Neural cell (in vitro differentiated cells): ENCODE measurements at regions not wholly inside any gene's neighbourhood (a gene's known extent, or its start where the extent isn't known, plus 50 kb on each side); places are given as distances from the start of the nearest gene placed in this dataset.

Experiments used
- H2AFZ ChIP-seq: fragments of 200-600, 300-800 bp; sonication (generic), shearing (Covaris generic); 2 replicates; pipeline ENCODE4 v1.6.0; 2014; ENCODE audit warnings: low read depth, mild to moderate bottlenecking, antibody characterized with exemption, low read length, moderate library complexity
- H3F3A ChIP-seq: fragments of 200-600 bp; shearing (Covaris generic); 2 replicates; pipeline ENCODE4 v1.6.1; 2016; ENCODE audit warnings: mild to moderate bottlenecking, moderate library complexity, mixed read lengths, antibody characterized with exemption, low read length; ENCODE audit not compliant: insufficient read depth, poor library complexity, severe bottlenecking
- H3K27ac ChIP-seq: fragments of 200-600, 300-800 bp; sonication (generic), shearing (Covaris generic); 2 replicates; pipeline ENCODE4 v1.5.1; 2014; ENCODE audit warnings: mild to moderate bottlenecking, low read length, moderate library complexity
- H3K27me3 ChIP-seq: fragments of 300-800, 200-600 bp; sonication (generic), shearing (Covaris generic); 2 replicates; pipeline ENCODE4 v1.6.0; 2014; ENCODE audit warnings: mild to moderate bottlenecking, low read depth, low read length, moderate library complexity; ENCODE audit not compliant: insufficient read depth
- H3K36me3 ChIP-seq: fragments of 300-800, 200-600 bp; sonication (generic), shearing (Covaris generic); 2 replicates; pipeline ENCODE4 v1.5.1; 2014; ENCODE audit warnings: mild to moderate bottlenecking, antibody characterized with exemption, low read length, moderate library complexity; ENCODE audit not compliant: insufficient read depth
- H3K4me2 ChIP-seq: fragments of 300-800, 200-600 bp; sonication (generic), shearing (Covaris generic); 2 replicates; pipeline ENCODE4 v1.6.0; 2014; ENCODE audit warnings: mild to moderate bottlenecking, low read length
- H3K4me3 ChIP-seq: fragments of 300-800, 200-600 bp; sonication (generic), shearing (Covaris generic); 2 replicates; pipeline ENCODE4 v1.5.1; 2014; ENCODE audit warnings: mild to moderate bottlenecking, low read length, moderate library complexity
- H3K79me2 ChIP-seq: fragments of 200-600 bp; shearing (Covaris generic); replicated peaks from 2 replicates; pipeline ENCODE4 v1.6.0; 2014; ENCODE audit warnings: mild to moderate bottlenecking, low read length, moderate library complexity; ENCODE audit not compliant: insufficient read depth
- H3K9ac ChIP-seq: fragments of 300-800, 200-600 bp; sonication (generic), shearing (Covaris generic); 2 replicates; pipeline ENCODE4 v1.6.1; 2016; ENCODE audit warnings: mild to moderate bottlenecking, low read length, mixed read lengths
- H3K9me2 ChIP-seq: fragments of 200-600 bp; shearing (Covaris generic); 2 replicates; pipeline ENCODE4 v1.6.1; 2016; ENCODE audit warnings: mild to moderate bottlenecking, low read length, mixed read lengths; ENCODE audit not compliant: insufficient read depth
- H3K9me3 ChIP-seq: fragments of 200-600, 300-800 bp; sonication (generic), shearing (Covaris generic); 2 replicates; pipeline ENCODE4 v1.6.1; 2016; ENCODE audit warnings: mild to moderate bottlenecking, mixed run types, low read length, moderate library complexity, mixed read lengths
- H4K20me1 ChIP-seq: fragments of 200-600 bp; shearing (Covaris generic); 2 replicates; pipeline ENCODE4 v1.6.1; 2016; ENCODE audit warnings: mild to moderate bottlenecking, mixed run types; ENCODE audit not compliant: insufficient read depth
- CTCF ChIP-seq: fragments of 450-650 bp; IDR thresholded peaks from 2 replicates; pipeline ENCODE4 v1.5.1; 2014; ENCODE audit warnings: antibody characterized with exemption, mild to moderate bottlenecking, moderate library complexity; ENCODE audit not compliant: poor library complexity, severe bottlenecking
- EP300 ChIP-seq: fragments of 450-650 bp; conservative IDR thresholded peaks from 2 replicates; pipeline ENCODE4 v1.6.1; 2014; ENCODE audit warnings: antibody characterized with exemption, mild to moderate bottlenecking, moderate library complexity; ENCODE audit not compliant: poor library complexity, severe bottlenecking
- EZH2 ChIP-seq: fragments of 200-600, 300-800 bp; shearing (Covaris generic), sonication (generic); IDR thresholded peaks from 2 replicates; pipeline ENCODE4 v1.6.1; 2014; ENCODE audit warnings: antibody characterized with exemption, low read length, borderline replicate concordance, mild to moderate bottlenecking; ENCODE audit not compliant: insufficient read depth, poor library complexity, severe bottlenecking
- MXI1 ChIP-seq: fragments of 450-650 bp; conservative IDR thresholded peaks from 2 replicates; pipeline ENCODE4 v1.6.1; 2014; ENCODE audit warnings: antibody characterized with exemption, mild to moderate bottlenecking; ENCODE audit not compliant: poor library complexity, severe bottlenecking
- POLR2AphosphoS5 ChIP-seq: IDR thresholded peaks from 2 replicates; pipeline ENCODE4 v1.6.1; 2012
- RAD21 ChIP-seq: fragments of 450-650 bp; conservative IDR thresholded peaks from 2 replicates; pipeline ENCODE4 v1.6.1; 2014; ENCODE audit warnings: antibody characterized with exemption, mild to moderate bottlenecking, moderate library complexity
- REST ChIP-seq: IDR thresholded peaks from 2 replicates; pipeline ENCODE4 v1.6.1; 2012; ENCODE audit warnings: borderline replicate concordance
- SMC3 ChIP-seq: fragments of 450-650 bp; conservative IDR thresholded peaks from 2 replicates; pipeline ENCODE4 v1.6.1; 2014; ENCODE audit warnings: antibody characterized with exemption, mild to moderate bottlenecking, moderate library complexity; ENCODE audit not compliant: poor library complexity
- TAF1 ChIP-seq: IDR thresholded peaks from 2 replicates; pipeline ENCODE4 v1.6.1; 2012; ENCODE audit warnings: low read depth

GRCh38 chr6:145360865-145361264 lies 374.5 kb downstream of the EPM2A start:
- H4K20me1 ChIP-seq = no peaks in the 10 kb centered on the region
- TF ChIP-seq TAF1 = no peak
- no peak for TF ChIP-seq RAD21
- TF ChIP-seq MXI1 = no peak
- TF ChIP-seq EZH2 = no peak
- TF ChIP-seq POLR2AphosphoS5 = no peak
- no peak for TF ChIP-seq CTCF
- no peak for TF ChIP-seq SMC3
- TF ChIP-seq REST = no peak

GRCh38 chr6:145367149-145367548 lies 368.2 kb downstream of the EPM2A start:
- Histone ChIP-seq H3K4me3 (no peak overlapping the region), H3K36me3 (no peaks in the 10 kb centered on the region), H3K4me2 (no peak overlapping the region), H2AFZ (no peak overlapping the region), H3K9me2 (no peaks in the 10 kb centered on the region), H3K9ac (no peak overlapping the region), H3K27ac (no peak overlapping the region), H4K20me1 (no peaks in the 10 kb centered on the region), H3K9me3 (no peaks in the 10 kb centered on the region), H3F3A (no peaks in the 10 kb centered on the region), H3K27me3 (no peaks in the 10 kb centered on the region), H3K79me2 (no peaks in the 10 kb centered on the region)
- TF ChIP-seq TAF1 (no peak), EZH2 (no peak), EP300 (no peak)

More at GRCh38 chr6:145360865-145361264, 374.5 kb downstream of the EPM2A start:
- Histone ChIP-seq H3K4me2 (no peak overlapping the region), H3K36me3 (no peaks in the 10 kb centered on the region), H3F3A (no peaks in the 10 kb centered on the region), H3K4me3 (no peak overlapping the region), H3K27ac (no peak overlapping the region), H2AFZ (no peak overlapping the region), H3K9me2 (no peaks in the 10 kb centered on the region), H3K27me3 (no peaks in the 10 kb centered on the region), H3K79me2 (no peaks in the 10 kb centered on the region), H3K9me3 (no peaks in the 10 kb centered on the region), H3K9ac (no peak overlapping the region)

GRCh38 chr6:145368075-145368474 lies 367.2 kb downstream of the EPM2A start:
- TF ChIP-seq SMC3 (no peak), EP300 (no peak), REST (no peak), EZH2 (no peak), MXI1 (no peak), TAF1 (no peak), RAD21 (no peak), POLR2AphosphoS5 (no peak), CTCF (no peak)

More at GRCh38 chr6:145368075-145368474, 367.2 kb downstream of the EPM2A start:
- no peaks in the 10 kb centered on the region for H3F3A ChIP-seq
- H3K9me2 ChIP-seq = no peaks in the 10 kb centered on the region
- no peak overlapping the region for H2AFZ ChIP-seq
- no peaks in the 10 kb centered on the region for H3K79me2 ChIP-seq
- H3K36me3 ChIP-seq = no peaks in the 10 kb centered on the region
- H3K27ac ChIP-seq = no peak overlapping the region
- H3K4me3 ChIP-seq = no peak overlapping the region
- no peaks in the 10 kb centered on the region for H4K20me1 ChIP-seq
- H3K9me3 ChIP-seq = no peaks in the 10 kb centered on the region
- H3K27me3 ChIP-seq = no peaks in the 10 kb centered on the region
- H3K4me2 ChIP-seq = no peak overlapping the region
- no peak overlapping the region for H3K9ac ChIP-seq
